IMR-90 (cell line): ENCODE measurements at regions not wholly inside any gene's neighbourhood (a gene's known extent, or its start where the extent isn't known, plus 50 kb on each side); places are given as distances from the start of the nearest gene placed in this dataset.

Experiments
- CHD1 ChIP-seq: IDR thresholded peaks from 2 replicates; pipeline ENCODE4 v1.6.1; 2012; ENCODE audit warnings: low read depth, low read length, improper control_type of control experiment
- CTCF ChIP-seq: conservative IDR thresholded peaks from 2 replicates; pipeline ENCODE4 v1.5.1; 2012; ENCODE audit warnings: mild to moderate bottlenecking, low read depth, low read length, improper control_type of control experiment
- ELK1 ChIP-seq: fragments of 150-350 bp; IDR thresholded peaks from 2 replicates; pipeline ENCODE4 v1.6.1; 2016; ENCODE audit warnings: low read depth, mild to moderate bottlenecking, low read length, moderate library complexity, borderline replicate concordance
- MAFK ChIP-seq: IDR thresholded peaks from 2 replicates; pipeline ENCODE4 v1.6.1; 2012; ENCODE audit warnings: low read depth, low read length, improper control_type of control experiment
- POLR2A ChIP-seq: IDR thresholded peaks from 2 replicates; pipeline ENCODE4 v1.6.1; 2012; ENCODE audit warnings: mild to moderate bottlenecking, low read depth, low read length
- SMC3 ChIP-seq: fragments of 150-350 bp; IDR thresholded peaks from 2 replicates; pipeline ENCODE4 v1.6.1; 2016; ENCODE audit warnings: low read depth, mild to moderate bottlenecking, antibody characterized with exemption, low read length, moderate library complexity
- USF2 ChIP-seq: fragments of 150-350 bp; IDR thresholded peaks from 2 replicates; pipeline ENCODE4 v1.6.1; 2017; ENCODE audit warnings: mild to moderate bottlenecking, antibody characterized with exemption, low read length, low read depth

- TF ChIP-seq SMC3, result no peak
- TF ChIP-seq CTCF, result no peak
- TF ChIP-seq POLR2A, result no peak
- TF ChIP-seq ELK1, result no peak
- TF ChIP-seq CHD1, result no peak
- no peak for TF ChIP-seq MAFK
- no peak for TF ChIP-seq USF2
Measured at GRCh38 chr7:27315066-27315465, 72.5 kb downstream of the EVX1 start.
